ENCODE measurements at regions not wholly inside any gene's neighbourhood (a gene's known extent, or its start where the extent isn't known, plus 50 kb on each side); places are given as distances from the start of the nearest gene placed in this dataset.
"Not testable (repeated sequence)": the region's sequence is repeated elsewhere in the genome, so short reads cannot be mapped to it uniquely, and the experiment has no call there.

- no peak for TF ChIP-seq CTCF (IDR thresholded peaks at IDR 0.05; ENCODE audit: low read length, missing control alignments)
- no peak for DNase-seq (ENCODE audit: low read depth)
- H3K4me3 ChIP-seq (replicated peaks; ENCODE audit: low read depth, low read length), result no peak overlapping the region
Measured at GRCh38 chr2:204395539-204395938, 149.7 kb upstream of the PARD3B start.

GRCh38 chr2:204401114-204401513 is 144.2 kb upstream of the PARD3B start:
- TF ChIP-seq CTCF (IDR thresholded peaks at IDR 0.05; ENCODE audit: low read length, missing control alignments), result no peak
- DNase-seq (ENCODE audit: low read depth), result peak; percentile 1

GRCh38 chr2:204407204-204408014 is 137.9 kb upstream of the PARD3B start:
- no peak overlapping the region for H3K4me3 ChIP-seq (replicated peaks; ENCODE audit: low read depth, low read length)
- TF ChIP-seq CTCF (IDR thresholded peaks at IDR 0.05; ENCODE audit: low read length, missing control alignments), result no peak
- DNase-seq (ENCODE audit: low read depth), result no peak

More at GRCh38 chr2:204401114-204401513, 144.2 kb upstream of the PARD3B start:
- H3K4me3 ChIP-seq (replicated peaks; ENCODE audit: low read depth, low read length), result no peak overlapping the region

- not testable (repeated sequence) for H3K4me3 ChIP-seq (replicated peaks; ENCODE audit: low read depth, low read length); DNase-seq (ENCODE audit: low read depth)
Measured at GRCh38 chr2:204412782-204413181, 132.5 kb upstream of the PARD3B start.

GRCh38 chr2:204415406-204416181 is 129.7 kb upstream of the PARD3B start:
- DNase-seq (ENCODE audit: low read depth), result no peak
- no peak for TF ChIP-seq CTCF (IDR thresholded peaks at IDR 0.05; ENCODE audit: low read length, missing control alignments)
- H3K4me3 ChIP-seq (replicated peaks; ENCODE audit: low read depth, low read length), result no peak overlapping the region

GRCh38 chr2:204416236-204416635 is 129.0 kb upstream of the PARD3B start:
- no peak for TF ChIP-seq CTCF (IDR thresholded peaks at IDR 0.05; ENCODE audit: low read length, missing control alignments)
- no peak for DNase-seq (ENCODE audit: low read depth)
- H3K4me3 ChIP-seq (replicated peaks; ENCODE audit: low read depth, low read length), result no peak overlapping the region

GRCh38 chr2:204425821-204426220 is 119.5 kb upstream of the PARD3B start:
- no peak for TF ChIP-seq CTCF (IDR thresholded peaks at IDR 0.05; ENCODE audit: low read length, missing control alignments)
- no peak overlapping the region for H3K4me3 ChIP-seq (replicated peaks; ENCODE audit: low read depth, low read length)
- DNase-seq (ENCODE audit: low read depth), result no peak
